ENCODE measurements at regions not wholly inside any gene's neighbourhood (a gene's known extent, or its start where the extent isn't known, plus 50 kb on each side); places are given as distances from the start of the nearest gene placed in this dataset.

- no peak overlapping the region for H3K27ac ChIP-seq
- DNase-seq: no peak
- intact Hi-C loops (cut with DNase I): no loop called here
- no peaks in the 10 kb centered on the region for H3K9me3 ChIP-seq
- no peak overlapping the region for H3K4me3 ChIP-seq
- no peak overlapping the region for H3K9ac ChIP-seq (ENCODE audit: low read depth in 2 of 2, low read length in 2 of 2)
- no peaks in the 10 kb centered on the region for H3K36me3 ChIP-seq
- no peak for TF ChIP-seq CTCF (IDR thresholded peaks at IDR 0.05)
- H3K27me3 ChIP-seq: no peaks in the 10 kb centered on the region
- no peaks in the 10 kb centered on the region for H3K4me1 ChIP-seq
Observed at GRCh38 chr16:63018581-63019223, 982.5 kb upstream of the CDH8 start.

DNA sequence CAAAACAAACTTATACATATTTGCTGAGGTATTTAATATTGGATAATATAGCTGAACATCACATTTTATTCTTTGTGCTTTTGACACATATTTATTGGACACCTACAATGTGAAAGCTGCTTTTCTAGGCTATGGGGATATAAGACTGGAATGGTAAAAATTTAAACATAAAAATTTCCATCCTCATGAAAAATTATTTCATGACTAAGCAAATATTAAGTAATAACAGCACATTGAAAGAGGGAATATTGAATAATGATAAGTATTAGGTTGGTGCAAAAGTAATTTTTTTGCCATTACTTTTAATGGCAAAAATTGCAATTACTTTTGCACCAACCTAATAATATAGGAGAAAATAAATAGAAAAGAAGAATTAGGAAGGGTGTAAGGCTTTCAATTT lies 972.5 kb upstream of the CDH8 start:
- H3K36me3 ChIP-seq: no peaks in the 10 kb centered on the region
- no peak overlapping the region for H3K9ac ChIP-seq (ENCODE audit: low read depth in 2 of 2, low read length in 2 of 2)
- H3K4me3 ChIP-seq: no peak overlapping the region
- no peak for TF ChIP-seq CTCF (IDR thresholded peaks at IDR 0.05)
- H3K4me1 ChIP-seq: no peaks in the 10 kb centered on the region
- H3K9me3 ChIP-seq: no peaks in the 10 kb centered on the region
- no peak overlapping the region for H3K27ac ChIP-seq
- H3K27me3 ChIP-seq: no peaks in the 10 kb centered on the region
- DNase-seq: no peak
- intact Hi-C loops (cut with DNase I): no loop called here

GRCh38 chr16:63005356-63005755 lies 969.1 kb upstream of the CDH8 start:
- no peak overlapping the region for H3K9ac ChIP-seq (ENCODE audit: low read depth in 2 of 2, low read length in 2 of 2)
- H3K27ac ChIP-seq: no peak overlapping the region
- H3K4me1 ChIP-seq: no peaks in the 10 kb centered on the region
- H3K27me3 ChIP-seq: no peaks in the 10 kb centered on the region
- H3K4me3 ChIP-seq: no peak overlapping the region
- intact Hi-C loops (cut with DNase I): no loop called here
- no peak for TF ChIP-seq CTCF (IDR thresholded peaks at IDR 0.05)
- DNase-seq: no peak
- H3K9me3 ChIP-seq: no peaks in the 10 kb centered on the region
- H3K36me3 ChIP-seq: no peaks in the 10 kb centered on the region

GRCh38 chr16:62989480-62989879 lies 953.2 kb upstream of the CDH8 start:
- no peak overlapping the region for H3K9ac ChIP-seq (ENCODE audit: low read depth in 2 of 2, low read length in 2 of 2)
- intact Hi-C loops (cut with DNase I): no loop called here
- no peaks in the 10 kb centered on the region for H3K9me3 ChIP-seq
- no peaks in the 10 kb centered on the region for H3K27me3 ChIP-seq
- H3K4me1 ChIP-seq: no peaks in the 10 kb centered on the region
- no peak for DNase-seq
- no peak overlapping the region for H3K27ac ChIP-seq
- TF ChIP-seq CTCF (IDR thresholded peaks at IDR 0.05): no peak
- H3K36me3 ChIP-seq: no peaks in the 10 kb centered on the region
- no peak overlapping the region for H3K4me3 ChIP-seq

- TF ChIP-seq CTCF (IDR thresholded peaks at IDR 0.05): no peak
- Histone ChIP-seq H3K9ac (ENCODE audit: low read depth in 2 of 2, low read length in 2 of 2) (no peak overlapping the region), H3K27me3 (no peaks in the 10 kb centered on the region), H3K4me1 (no peaks in the 10 kb centered on the region), H3K4me3 (no peak overlapping the region), H3K27ac (no peak overlapping the region), H3K9me3 (no peaks in the 10 kb centered on the region), H3K36me3 (no peaks in the 10 kb centered on the region)
- intact Hi-C loops (cut with DNase I): no loop called here
- no peak for DNase-seq
Observed at GRCh38 chr16:62985722-62986121, 949.5 kb upstream of the CDH8 start.

Data from colonic mucosa (tissue), 4 donors.